Endothelial cell of umbilical vein (primary cell): ENCODE measurements at regions not wholly inside any gene's neighbourhood (a gene's known extent, or its start where the extent isn't known, plus 50 kb on each side); places are given as distances from the start of the nearest gene placed in this dataset.

Experiments
- CTCF ChIP-seq, 2 donors: IDR thresholded peaks; 1 replicate in 1 of 2; 2 replicates in 1 of 2; pipeline ENCODE4 v1.5.1; 2011; ENCODE audit warnings: low read length in 2 of 2, mild to moderate bottlenecking in 2 of 2, moderate library complexity in 2 of 2, control low read depth in 1 of 2, inconsistent platforms in 1 of 2, low read depth in 1 of 2; ENCODE audit not compliant: insufficient read depth in 1 of 2; ENCODE audit errors: extremely low read depth in 1 of 2
- EZH2 ChIP-seq: IDR thresholded peaks from 2 replicates; pipeline ENCODE4 v1.6.1; 2012; ENCODE audit warnings: borderline replicate concordance, low read depth, mild to moderate bottlenecking, moderate library complexity, low read length, inconsistent platforms; ENCODE audit not compliant: severe bottlenecking
- FOS ChIP-seq: IDR thresholded peaks from 2 replicates; pipeline ENCODE4 v1.6.1; 2011; ENCODE audit warnings: mild to moderate bottlenecking, low read length, moderate library complexity, borderline replicate concordance; ENCODE audit not compliant: insufficient read depth
- JUN ChIP-seq: IDR thresholded peaks from 2 replicates; pipeline ENCODE4 v1.6.1; 2011; ENCODE audit warnings: borderline replicate concordance, low read depth; ENCODE audit not compliant: insufficient read length, insufficient read depth
- MAX ChIP-seq: IDR thresholded peaks from 2 replicates; pipeline ENCODE4 v1.6.1; 2011; ENCODE audit not compliant: insufficient read depth, insufficient read length
- POLR2A ChIP-seq: IDR thresholded peaks from 2 replicates; pipeline ENCODE4 v1.6.1; 2012; ENCODE audit warnings: low read depth, mild to moderate bottlenecking, control low read depth, low read length
- POLR2AphosphoS5 ChIP-seq: IDR thresholded peaks from 2 replicates; pipeline ENCODE4 v1.6.1; 2012; ENCODE audit warnings: low read depth, mild to moderate bottlenecking, control low read depth, low read length, moderate library complexity; ENCODE audit not compliant: insufficient read depth

GRCh38 chr14:62253171-62253570 is 491.0 kb downstream of the SNAPC1 start:
- no peak for TF ChIP-seq CTCF (IDR thresholded peaks at IDR 0.05; ENCODE audit: extremely low read depth in 1 of 2, insufficient read depth in 1 of 2, low read depth in 1 of 2, low read length in 2 of 2)
- TF ChIP-seq FOS: no peak
- no peak for TF ChIP-seq POLR2AphosphoS5
- no peak for TF ChIP-seq JUN
- no peak for TF ChIP-seq EZH2
- no peak for TF ChIP-seq POLR2A
- no peak for TF ChIP-seq MAX
